DMS79 (cell line): ENCODE measurements at regions not wholly inside any gene's neighbourhood (a gene's known extent, or its start where the extent isn't known, plus 50 kb on each side); places are given as distances from the start of the nearest gene placed in this dataset.

Source experiments
- DNase-seq: peaks from one replicate; lab custom pipeline; 2025; lab: John Stamatoyannopoulos, UW

DNA sequence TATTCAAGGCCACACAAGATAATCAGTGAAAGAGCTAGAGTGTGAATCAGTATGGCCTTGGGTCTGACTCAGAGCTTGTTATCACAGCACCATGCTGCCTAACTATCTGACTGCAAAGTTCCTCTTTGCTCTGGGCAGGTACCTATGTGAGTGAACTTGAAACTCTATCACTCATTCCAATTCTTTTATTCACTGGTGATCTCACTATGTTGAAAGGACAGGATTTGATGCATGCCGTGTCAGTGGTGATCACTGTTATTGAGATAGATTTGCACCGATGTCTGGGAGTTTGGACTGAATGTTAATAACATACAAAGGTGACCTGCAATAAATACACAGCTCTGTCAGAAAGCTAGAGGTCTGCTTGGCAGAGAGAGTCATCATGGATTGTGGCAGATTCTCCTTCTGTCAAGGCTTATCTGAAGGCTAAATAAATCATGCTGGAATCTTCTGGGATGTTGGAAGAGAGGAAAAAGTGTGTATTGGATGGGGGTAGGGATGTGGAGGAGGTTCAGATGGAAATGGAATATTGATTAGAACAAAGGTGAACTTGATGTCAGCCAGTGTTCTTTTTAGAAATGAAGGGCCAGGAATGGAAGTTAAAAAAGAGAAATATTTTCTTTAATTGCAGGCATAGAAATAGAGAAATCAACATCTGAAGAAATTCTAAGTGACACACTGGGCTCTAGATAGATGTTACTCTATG is 91.8 kb upstream of the TNC start:
- DNase-seq, result no peak

DNA sequence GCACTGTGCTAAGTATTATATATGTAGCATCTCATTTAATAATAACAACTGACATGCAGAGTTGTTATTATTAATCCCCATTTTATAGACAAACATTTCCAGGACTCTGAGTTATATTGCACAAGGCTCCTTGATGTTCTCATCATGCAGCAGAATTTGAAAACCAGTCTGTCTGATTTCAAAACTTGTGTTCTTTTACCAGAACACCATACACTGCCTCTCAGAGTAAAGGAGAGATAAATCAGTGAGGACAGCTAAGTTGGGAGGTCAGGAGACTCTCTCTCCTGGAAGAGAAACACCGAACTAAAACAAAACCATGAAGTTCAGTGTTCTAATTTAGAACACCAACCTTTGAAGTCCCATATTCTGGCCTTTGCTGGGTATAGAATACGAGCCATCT is 92.7 kb upstream of the TNC start:
- DNase-seq, result no peak

GRCh38 chr9:115211413-115212124 is 93.6 kb upstream of the TNC start:
- no peak for DNase-seq

GRCh38 chr9:115212125-115212605 is 94.2 kb upstream of the TNC start:
- no peak for DNase-seq

DNA sequence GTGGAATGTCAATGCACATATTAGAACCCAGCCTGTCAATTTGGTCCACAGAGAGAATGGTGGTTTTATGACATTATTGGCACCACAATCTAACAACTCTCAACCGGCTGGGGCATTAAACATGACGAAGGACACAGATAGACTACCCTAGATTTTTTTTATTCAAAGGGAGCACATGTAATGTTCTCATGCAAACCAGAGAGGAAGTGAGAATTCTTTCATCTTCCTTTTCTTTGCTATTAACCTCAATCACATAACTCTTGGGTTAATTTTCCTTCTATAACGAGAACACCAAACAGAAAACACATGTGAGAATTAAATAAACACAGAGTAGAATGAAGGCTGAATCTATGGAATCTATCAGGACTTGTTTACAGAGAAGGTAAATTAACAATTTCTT is 94.9 kb upstream of the TNC start:
- no peak for DNase-seq

- no peak for DNase-seq
Measured at GRCh38 chr9:115213818-115214334, 95.9 kb upstream of the TNC start.

DNA sequence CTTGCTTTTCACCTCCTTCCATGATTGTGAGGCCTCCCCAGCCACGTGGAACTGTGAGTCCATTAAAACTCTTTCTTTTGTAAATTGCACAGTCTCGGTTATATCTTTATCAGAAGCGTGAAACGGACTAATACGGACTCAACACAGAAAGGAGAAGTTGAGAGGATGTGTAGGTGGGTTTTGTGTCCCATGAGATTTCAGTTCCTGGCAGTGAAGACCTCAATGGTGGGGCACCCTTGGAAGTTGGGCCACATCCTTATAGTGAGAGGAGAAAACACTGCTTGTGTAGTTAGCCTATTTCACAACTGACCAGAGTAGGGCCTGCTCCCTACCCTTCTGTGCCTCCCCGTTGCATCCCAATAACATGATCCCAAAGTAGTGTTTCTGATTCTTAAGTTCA is 98.9 kb upstream of the TNC start:
- no peak for DNase-seq

DNA sequence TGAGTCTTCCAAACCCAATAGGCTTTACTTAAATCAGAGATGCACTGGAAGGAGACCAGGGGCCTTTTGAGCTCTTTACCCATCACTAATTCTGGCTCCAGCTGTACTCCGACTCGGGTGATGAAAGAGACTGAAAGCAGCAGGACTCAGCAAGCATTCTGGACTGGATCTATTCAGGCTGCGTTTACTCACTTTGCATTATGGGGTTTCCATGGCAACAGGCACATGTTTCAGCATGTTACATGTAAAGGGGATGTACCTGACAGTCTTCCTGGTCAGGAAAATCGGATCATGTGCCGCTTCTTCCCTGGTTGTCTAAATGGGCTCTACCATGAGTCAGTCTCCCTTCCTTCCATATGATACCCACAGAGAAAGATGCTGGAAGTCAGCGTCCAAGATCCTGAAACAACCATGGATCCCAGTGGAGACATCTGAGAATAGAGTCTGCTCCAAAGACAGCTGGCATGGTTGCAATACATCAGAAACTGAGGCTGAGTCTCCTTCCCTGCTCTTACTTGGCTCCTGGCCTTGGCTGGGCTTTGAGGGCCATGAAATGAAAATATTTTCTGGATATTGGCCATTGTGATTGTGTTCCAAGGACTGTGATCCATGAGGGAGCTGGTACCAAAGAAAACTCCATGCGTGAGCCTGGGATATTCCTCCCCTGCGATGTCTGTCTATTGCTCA is 102.5 kb upstream of the TNC start:
- no peak for DNase-seq

DNA sequence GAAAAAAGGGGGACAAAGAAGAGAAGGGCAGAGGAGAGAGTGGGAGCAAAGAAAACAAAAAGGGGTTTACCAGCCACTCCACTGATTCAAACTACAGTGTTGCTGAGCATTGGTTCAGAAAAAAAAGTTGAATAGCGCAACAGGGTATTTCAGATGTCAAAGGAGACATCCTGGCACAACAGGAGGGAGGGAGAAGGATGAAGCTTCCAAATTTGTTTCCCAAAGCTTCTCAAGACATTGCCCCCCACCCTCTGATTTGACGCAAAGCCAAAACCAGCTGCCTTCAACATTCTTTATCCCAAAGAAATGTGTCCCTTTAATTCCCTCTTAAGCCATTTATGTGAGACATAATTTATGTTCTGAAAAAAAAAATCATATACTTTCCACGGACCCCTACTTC is 105.5 kb upstream of the TNC start:
- DNase-seq, result no peak

GRCh38 chr9:115225459-115226116 is 107.6 kb upstream of the TNC start:
- DNase-seq, result no peak

- no peak for DNase-seq
Measured at GRCh38 chr9:115226152-115226551, 108.2 kb upstream of the TNC start.

GRCh38 chr9:115229496-115229895 is 111.5 kb upstream of the TNC start:
- no peak for DNase-seq

GRCh38 chr9:115230924-115231515 is 113.1 kb upstream of the TNC start:
- DNase-seq, result no peak

GRCh38 chr9:115232181-115232774 is 114.3 kb upstream of the TNC start:
- DNase-seq, result no peak

- DNase-seq, result no peak
Measured at GRCh38 chr9:115234094-115234493, 116.1 kb upstream of the TNC start.

DNA sequence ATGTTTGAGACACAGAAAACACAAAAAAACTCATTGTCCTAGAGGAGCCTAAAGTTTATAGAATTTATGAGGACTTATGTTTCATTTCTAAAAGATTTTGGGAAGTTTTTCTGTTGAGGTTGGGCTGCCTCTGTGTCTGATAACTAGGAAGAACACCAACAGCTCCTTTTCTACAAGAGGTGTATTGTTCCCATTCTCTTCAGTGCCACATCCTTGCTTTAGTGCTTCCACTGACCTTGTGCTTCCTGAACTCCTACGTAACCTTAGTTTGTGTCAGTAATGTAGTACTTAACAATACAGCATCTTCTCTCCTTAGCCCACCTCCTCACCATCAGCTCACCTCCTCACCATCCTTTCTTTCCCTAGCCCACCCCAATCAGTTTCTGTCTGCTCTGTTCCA is 117.3 kb upstream of the TNC start:
- DNase-seq, result no peak

GRCh38 chr9:115237385-115237998 is 119.5 kb upstream of the TNC start:
- no peak for DNase-seq

DNA sequence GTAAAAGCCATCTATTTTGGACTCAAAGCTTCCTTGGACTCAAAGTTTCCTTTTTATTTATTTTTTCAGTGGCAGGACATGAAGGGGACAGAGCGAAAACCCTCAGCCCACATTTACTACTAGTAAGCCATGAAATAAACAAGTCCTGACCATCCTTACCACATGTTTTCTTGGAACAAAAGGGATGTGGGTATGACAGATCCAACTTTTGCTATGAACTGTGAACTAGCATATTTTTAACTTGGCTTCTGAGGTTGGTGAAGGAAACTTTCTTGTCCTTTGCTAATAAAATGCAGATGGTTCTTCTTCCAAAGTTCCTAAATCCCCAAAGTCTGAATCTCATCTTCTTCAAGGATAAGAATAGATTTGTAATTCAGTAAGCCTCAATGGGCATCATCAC is 122.7 kb upstream of the TNC start:
- no peak for DNase-seq

DNA sequence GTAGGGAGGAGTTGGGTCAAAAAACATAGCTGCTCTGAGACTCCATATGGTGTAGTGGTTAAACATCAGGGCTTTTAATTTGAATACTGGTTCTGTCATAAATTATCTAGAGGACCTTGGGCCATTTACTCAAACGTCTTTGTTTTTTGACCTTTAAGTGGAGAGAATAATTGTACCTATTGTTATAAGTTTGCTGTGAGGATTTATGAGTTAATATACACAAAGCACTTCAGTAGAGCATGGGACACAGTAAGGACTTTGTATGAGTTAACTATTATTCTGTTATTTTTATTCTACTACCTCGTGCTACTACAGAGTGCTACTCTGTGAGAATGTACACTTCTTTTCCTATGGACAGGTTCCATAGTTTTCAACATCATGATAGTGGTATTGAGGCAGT is 123.7 kb upstream of the TNC start:
- DNase-seq, result no peak

DNA sequence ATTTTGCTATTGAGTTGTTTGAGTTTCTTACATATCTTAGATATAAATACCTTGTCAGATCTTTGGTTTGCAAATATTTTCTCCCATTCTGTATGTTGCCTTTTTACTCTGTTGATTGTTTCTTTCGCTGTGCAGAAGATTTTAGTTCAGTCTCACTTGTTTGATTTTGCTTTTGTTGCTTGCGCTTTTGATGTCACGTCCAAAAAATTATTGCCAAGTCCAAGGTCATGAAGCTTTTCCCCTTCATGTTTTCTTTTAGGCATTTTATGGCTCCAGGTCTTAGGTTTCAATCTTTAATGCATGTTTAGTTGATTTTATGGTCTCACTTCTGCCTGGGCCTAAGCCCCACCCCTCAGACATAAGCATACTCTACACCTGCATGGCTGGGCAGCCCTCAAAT is 131.5 kb upstream of the TNC start:
- DNase-seq, result no peak

- no peak for DNase-seq
Measured at GRCh38 chr9:115250621-115251032, 132.7 kb upstream of the TNC start.
